Prostate gland (tissue), 2 donors: ENCODE measurements at regions not wholly inside any gene's neighbourhood (a gene's known extent, or its start where the extent isn't known, plus 50 kb on each side); places are given as distances from the start of the nearest gene placed in this dataset.

ENCODE experiments used
- POLR2A ChIP-seq: fragments of 450-650 bp; IDR thresholded peaks from one replicate; pipeline ENCODE4 v1.6.1; 2016; ENCODE audit warnings: antibody characterized with exemption, mild to moderate bottlenecking
- TF ChIP-seq, protein P1 (sequence below), 4 experiments: fragments of 200-600 bp in 2 of 4; fragments of 450-650 bp in 2 of 4; sonication (generic) in 2 of 4; IDR thresholded peaks; 1 replicate in 3 of 4; 2 replicates in 1 of 4; pipeline ENCODE4 v1.5.1; 2016 to 2019; ENCODE audit warnings: antibody characterized with exemption in 4 of 4, mild to moderate bottlenecking in 2 of 4, moderate library complexity in 2 of 4

- TF ChIP-seq, protein P1, sequence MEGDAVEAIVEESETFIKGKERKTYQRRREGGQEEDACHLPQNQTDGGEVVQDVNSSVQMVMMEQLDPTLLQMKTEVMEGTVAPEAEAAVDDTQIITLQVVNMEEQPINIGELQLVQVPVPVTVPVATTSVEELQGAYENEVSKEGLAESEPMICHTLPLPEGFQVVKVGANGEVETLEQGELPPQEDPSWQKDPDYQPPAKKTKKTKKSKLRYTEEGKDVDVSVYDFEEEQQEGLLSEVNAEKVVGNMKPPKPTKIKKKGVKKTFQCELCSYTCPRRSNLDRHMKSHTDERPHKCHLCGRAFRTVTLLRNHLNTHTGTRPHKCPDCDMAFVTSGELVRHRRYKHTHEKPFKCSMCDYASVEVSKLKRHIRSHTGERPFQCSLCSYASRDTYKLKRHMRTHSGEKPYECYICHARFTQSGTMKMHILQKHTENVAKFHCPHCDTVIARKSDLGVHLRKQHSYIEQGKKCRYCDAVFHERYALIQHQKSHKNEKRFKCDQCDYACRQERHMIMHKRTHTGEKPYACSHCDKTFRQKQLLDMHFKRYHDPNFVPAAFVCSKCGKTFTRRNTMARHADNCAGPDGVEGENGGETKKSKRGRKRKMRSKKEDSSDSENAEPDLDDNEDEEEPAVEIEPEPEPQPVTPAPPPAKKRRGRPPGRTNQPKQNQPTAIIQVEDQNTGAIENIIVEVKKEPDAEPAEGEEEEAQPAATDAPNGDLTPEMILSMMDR (IDR thresholded peaks at IDR 0.05), result no peak
- TF ChIP-seq POLR2A, result no peak
These were observed 239.1 kb upstream of the ARID2 start for GRCh38 chr12:45490232-45490881.
